Neural crest cell (in vitro differentiated cells): ENCODE measurements at regions not wholly inside any gene's neighbourhood (a gene's known extent, or its start where the extent isn't known, plus 50 kb on each side); places are given as distances from the start of the nearest gene placed in this dataset.
"Not testable (repeated sequence)": the region's sequence is repeated elsewhere in the genome, so short reads cannot be mapped to it uniquely, and the experiment has no call there.

Experiments
- DNase-seq: peaks from one replicate; pipeline ENCODE4 v3.0.0; 2021; ENCODE audit warnings: low read depth, mixed read lengths, low spot score
- H3K27ac Mint-ChIP-seq: one replicate; pipeline ENCODE4 v1.8.0; 2021; ENCODE audit warnings: mild to moderate bottlenecking, mixed read lengths; ENCODE audit not compliant: unreplicated experiment
- H3K27me3 Mint-ChIP-seq: 2 replicates; pipeline ENCODE4 v1.8.0; 2021; ENCODE audit warnings: low read depth, mild to moderate bottlenecking, mixed read lengths
- H3K36me3 Mint-ChIP-seq: 2 replicates; pipeline ENCODE4 v1.8.0; 2021; ENCODE audit warnings: low read depth, mild to moderate bottlenecking, mixed read lengths
- H3K4me1 Mint-ChIP-seq: 2 replicates; pipeline ENCODE4 v1.8.0; 2021; ENCODE audit warnings: mixed read lengths
- H3K4me3 Mint-ChIP-seq: one replicate; pipeline ENCODE4 v1.8.0; 2021; ENCODE audit warnings: mild to moderate bottlenecking, mixed read lengths
- H3K9me3 Mint-ChIP-seq: 2 replicates; pipeline ENCODE4 v1.8.0; 2021; ENCODE audit warnings: mixed read lengths
- CTCF ChIP-seq: fragments of 200-600 bp; sonication (generic); conservative IDR thresholded peaks from 2 replicates; pipeline ENCODE4 v1.5.0; 2021; ENCODE audit warnings: antibody characterized with exemption, mild to moderate bottlenecking

GRCh38 chr15:23787346-23788105, 100.4 kb upstream of the NDN start:
- peaks cover 16% of the 10 kb centered on the region for H3K9me3 Mint-ChIP-seq
- peaks cover 20% of the 10 kb centered on the region for H3K4me1 Mint-ChIP-seq
- H3K27ac Mint-ChIP-seq = peak overlapping the region; percentile 60
- TF ChIP-seq CTCF = no peak
- no peak overlapping the region for H3K4me3 Mint-ChIP-seq
- peaks cover 14% of the 10 kb centered on the region for H3K36me3 Mint-ChIP-seq
- no peaks in the 10 kb centered on the region for H3K27me3 Mint-ChIP-seq
- DNase-seq = no peak

GRCh38 chr15:23793191-23793680, 106.1 kb upstream of the NDN start:
- Mint-ChIP-seq H3K9me3 (peaks cover 22% of the 10 kb centered on the region), H3K4me1 (peaks cover 24% of the 10 kb centered on the region), H3K36me3 (peaks cover 24% of the 10 kb centered on the region), H3K4me3 (no peak overlapping the region), H3K27me3 (no peaks in the 10 kb centered on the region), H3K27ac (no peak overlapping the region)
- TF ChIP-seq CTCF = no peak
- no peak for DNase-seq

GRCh38 chr15:23797747-23798446, 110.8 kb upstream of the NDN start:
- Mint-ChIP-seq H3K4me1 (peaks cover 50% of the 10 kb centered on the region), H3K27me3 (no peaks in the 10 kb centered on the region), H3K4me3 (peak overlapping the region; percentile 78), H3K36me3 (peaks cover 35% of the 10 kb centered on the region), H3K27ac (peak overlapping the region; percentile 100), H3K9me3 (peaks cover 20% of the 10 kb centered on the region)
- no peak for TF ChIP-seq CTCF
- DNase-seq = peak; percentile 29

GRCh38 chr15:23801881-23802280, 114.8 kb upstream of the NDN start:
- DNase-seq = no peak

GRCh38 chr15:23802896-23803435, 115.9 kb upstream of the NDN start:
- not testable (repeated sequence) for H3K27me3 Mint-ChIP-seq, H3K4me3 Mint-ChIP-seq, DNase-seq, H3K27ac Mint-ChIP-seq
- peaks cover 16% of the 10 kb centered on the region for H3K9me3 Mint-ChIP-seq
- peaks cover 31% of the 10 kb centered on the region for H3K36me3 Mint-ChIP-seq
- H3K4me1 Mint-ChIP-seq = peaks cover 29% of the 10 kb centered on the region

More at GRCh38 chr15:23801881-23802280, 114.8 kb upstream of the NDN start:
- no peak for TF ChIP-seq CTCF
- H3K9me3 Mint-ChIP-seq = peaks cover 11% of the 10 kb centered on the region
- H3K27ac Mint-ChIP-seq = no peak overlapping the region
- H3K4me3 Mint-ChIP-seq = no peak overlapping the region
- peaks cover 26% of the 10 kb centered on the region for H3K36me3 Mint-ChIP-seq
- peaks cover 40% of the 10 kb centered on the region for H3K4me1 Mint-ChIP-seq
- H3K27me3 Mint-ChIP-seq = no peaks in the 10 kb centered on the region
